HCT116 (cell line): ENCODE measurements at regions not wholly inside any gene's neighbourhood (a gene's known extent, or its start where the extent isn't known, plus 50 kb on each side); places are given as distances from the start of the nearest gene placed in this dataset.

Source experiments
- ATAC-seq: fragments of 200-7000 bp; cut with Tn5 transposase; 2 replicates; pipeline ENCODE4 v1.9.1; 2020; ENCODE audit warnings: mild to moderate bottlenecking, moderate library complexity
- BruUV-seq: library from RNA; stranded (reverse); fragments of 400-500 nt; replicated peaks from 2 replicates; lab custom pipeline; 2021; lab: Mats Ljungman, UMichigan
- CTCF ChIA-PET: fragments of 300-600 bp; sonication (Branson Sonifier 250); formaldehyde crosslinking; loops from one replicate; lab custom pipeline; 2021; ENCODE audit warnings: antibody characterized with exemption; lab: Charles Lee
- POLR2A ChIA-PET: fragments of 300-600, 350-600 bp; sonication (Branson Sonifier 250); formaldehyde crosslinking; loops from one replicate; lab custom pipeline; 2021; ENCODE audit warnings: antibody characterized with exemption; lab: Charles Lee
- RAD21 ChIA-PET, 2 experiments: fragments of 300-600 bp; sonication (Branson Sonifier 250); formaldehyde crosslinking; loops; one replicate each; lab custom pipeline; 2023; ENCODE audit warnings: low total read pairs in 2 of 2; ENCODE audit not compliant: uncharacterized antibody in 2 of 2, unreplicated experiment in 2 of 2, low non-redundant PET in 1 of 2; lab: Charles Lee
- DNase-seq: peaks from one replicate; pipeline ENCODE4 v3.0.0-alpha.2; 2010; ENCODE audit warnings: low read depth, low spot score
- H2AFZ ChIP-seq: fragments of 200-600 bp; shearing (Covaris generic), sonication (generic); 2 replicates; pipeline ENCODE4 v1.6.1; 2017; ENCODE audit warnings: low read depth, mixed run types, mixed read lengths, antibody characterized with exemption, low read length; ENCODE audit not compliant: poor library complexity, severe bottlenecking
- H3K27ac ChIP-seq: 2 replicates; pipeline ENCODE4 v1.5.1; 2012; ENCODE audit warnings: low read depth, low read length
- H3K27me3 ChIP-seq: fragments of 200-600 bp; sonication (generic); 2 replicates; pipeline ENCODE4 v1.6.1; 2016; ENCODE audit warnings: mixed run types, low read length, mixed read lengths; ENCODE audit not compliant: insufficient read depth
- H3K36me3 ChIP-seq, 2 experiments: fragments of 200-500 bp in 1 of 2; fragments of 200-600 bp in 1 of 2; sonication (Bioruptor generic) in 1 of 2; sonication (generic) in 1 of 2; 2 replicates each; pipeline versions ENCODE4 v1.5.1 to v1.6.1; 2014 to 2016; ENCODE audit warnings: low read length in 2 of 2, inconsistent platforms in 1 of 2, mixed read lengths in 1 of 2, mixed run types in 1 of 2; ENCODE audit not compliant: insufficient read depth in 2 of 2, control insufficient read depth in 1 of 2
- H3K4me1 ChIP-seq, 2 experiments: fragments of 200-600 bp in 1 of 2; sonication (generic) in 1 of 2; 2 replicates each; pipeline versions ENCODE4 v1.5.1 to v1.6.1; 2012 to 2017; ENCODE audit warnings: low read length in 2 of 2, inconsistent platforms in 1 of 2, mild to moderate bottlenecking in 1 of 2, mixed read lengths in 1 of 2, mixed run types in 1 of 2, moderate library complexity in 1 of 2; ENCODE audit not compliant: insufficient read depth in 2 of 2, control insufficient read depth in 1 of 2
- H3K4me2 ChIP-seq: fragments of 200-600 bp; sonication (generic); 2 replicates; pipeline ENCODE4 v1.6.1; 2017; ENCODE audit warnings: mixed run types, low read length, mixed read lengths
- H3K4me3 ChIP-seq, 2 experiments: fragments of 200-600 bp in 1 of 2; sonication (generic) in 1 of 2; replicated peaks in 1 of 2; 2 replicates each; pipeline ENCODE4 v1.5.1; 2011 to 2016; ENCODE audit warnings: low read length in 2 of 2, control low read depth in 1 of 2, low read depth in 1 of 2, mild to moderate bottlenecking in 1 of 2, mixed read lengths in 1 of 2, mixed run types in 1 of 2
- H3K79me2 ChIP-seq: fragments of 200-600 bp; sonication (generic); 2 replicates; pipeline ENCODE4 v1.6.1; 2017; ENCODE audit warnings: mild to moderate bottlenecking, mixed run types, low read length, moderate library complexity, mixed read lengths; ENCODE audit not compliant: insufficient read depth
- H3K9ac ChIP-seq: fragments of 200-600 bp; sonication (generic); 2 replicates; pipeline ENCODE4 v1.6.1; 2016; ENCODE audit warnings: low read length, mixed read lengths
- H3K9me2 ChIP-seq: fragments of 200-600 bp; sonication (generic), shearing (Covaris generic); 2 replicates; pipeline ENCODE4 v1.6.1; 2017; ENCODE audit warnings: mixed run types, mild to moderate bottlenecking, moderate library complexity; ENCODE audit not compliant: insufficient read depth
- H3K9me3 ChIP-seq, 2 experiments: fragments of 200-500 bp in 1 of 2; fragments of 200-600 bp in 1 of 2; sonication (Bioruptor generic) in 1 of 2; sonication (generic) in 1 of 2; 2 replicates each; pipeline ENCODE4 v1.6.1; 2014 to 2017; ENCODE audit warnings: low read length in 2 of 2, mixed read lengths in 2 of 2, inconsistent platforms in 1 of 2, low read depth in 1 of 2, mild to moderate bottlenecking in 1 of 2, mixed run types in 1 of 2, moderate library complexity in 1 of 2; ENCODE audit not compliant: control insufficient read depth in 1 of 2, insufficient read depth in 1 of 2
- H4K20me1 ChIP-seq: fragments of 200-600 bp; sonication (generic), shearing (Covaris generic); 2 replicates; pipeline ENCODE4 v1.6.1; 2017; ENCODE audit warnings: mixed run types, mild to moderate bottlenecking, moderate library complexity; ENCODE audit not compliant: insufficient read depth
- ELF1 ChIP-seq: IDR thresholded peaks from 2 replicates; pipeline ENCODE4 v1.6.1; 2012; ENCODE audit warnings: low read depth, borderline replicate concordance
- MAX ChIP-seq: IDR thresholded peaks from 2 replicates; pipeline ENCODE4 v1.6.1; 2012
- intact Hi-C: fragments of 100-400 bp; cut with micrococcal nuclease; formaldehyde crosslinking; loops from 2 replicates; pipeline ENCODE4 v1.10.0; 2022
- TF ChIP-seq, protein P1 (sequence below): IDR thresholded peaks from 2 replicates; pipeline ENCODE4 v1.6.1; 2012; ENCODE audit warnings: low read depth
- TF ChIP-seq, protein P2 (sequence below): IDR thresholded peaks from 2 replicates; pipeline ENCODE4 v1.6.1; 2011; ENCODE audit warnings: mild to moderate bottlenecking, low read length, moderate library complexity; ENCODE audit not compliant: insufficient replicate concordance; ENCODE audit errors: extremely low read depth
- TF ChIP-seq, protein P3 (sequence below), 3 experiments: fragments of 200-600 bp in 1 of 3; sonication (generic) in 1 of 3; IDR thresholded peaks in 2 of 3; conservative IDR thresholded peaks in 1 of 3; 2 replicates each; pipeline ENCODE4 v1.5.1; 2012 to 2017; ENCODE audit warnings: low read depth in 2 of 3, low read length in 2 of 3, antibody characterized with exemption in 1 of 3, borderline replicate concordance in 1 of 3, control low read depth in 1 of 3, mild to moderate bottlenecking in 1 of 3, mixed read lengths in 1 of 3, mixed run types in 1 of 3, moderate library complexity in 1 of 3; ENCODE audit not compliant: insufficient read depth in 1 of 3

DNA sequence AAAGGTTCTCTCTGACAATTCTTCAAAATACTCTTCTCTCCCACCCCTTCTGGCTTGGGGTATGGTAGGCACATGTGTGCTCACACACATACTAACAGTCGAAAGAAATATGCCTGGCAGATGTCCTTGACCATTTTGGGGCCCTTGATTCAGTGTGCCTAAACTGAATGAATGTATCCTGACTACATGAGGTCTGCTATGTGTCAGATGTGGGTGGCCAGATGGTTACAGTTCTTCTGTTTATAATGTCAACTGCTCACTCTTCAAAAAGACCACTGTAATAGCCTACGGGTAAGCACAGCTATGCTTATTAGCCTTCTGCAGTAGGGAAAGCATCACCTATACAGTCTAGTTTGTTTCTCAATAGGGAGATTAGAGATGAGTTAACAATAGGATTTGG, 63.7 kb upstream of the VEGFC start (continued):
- TF ChIP-seq, protein P1, sequence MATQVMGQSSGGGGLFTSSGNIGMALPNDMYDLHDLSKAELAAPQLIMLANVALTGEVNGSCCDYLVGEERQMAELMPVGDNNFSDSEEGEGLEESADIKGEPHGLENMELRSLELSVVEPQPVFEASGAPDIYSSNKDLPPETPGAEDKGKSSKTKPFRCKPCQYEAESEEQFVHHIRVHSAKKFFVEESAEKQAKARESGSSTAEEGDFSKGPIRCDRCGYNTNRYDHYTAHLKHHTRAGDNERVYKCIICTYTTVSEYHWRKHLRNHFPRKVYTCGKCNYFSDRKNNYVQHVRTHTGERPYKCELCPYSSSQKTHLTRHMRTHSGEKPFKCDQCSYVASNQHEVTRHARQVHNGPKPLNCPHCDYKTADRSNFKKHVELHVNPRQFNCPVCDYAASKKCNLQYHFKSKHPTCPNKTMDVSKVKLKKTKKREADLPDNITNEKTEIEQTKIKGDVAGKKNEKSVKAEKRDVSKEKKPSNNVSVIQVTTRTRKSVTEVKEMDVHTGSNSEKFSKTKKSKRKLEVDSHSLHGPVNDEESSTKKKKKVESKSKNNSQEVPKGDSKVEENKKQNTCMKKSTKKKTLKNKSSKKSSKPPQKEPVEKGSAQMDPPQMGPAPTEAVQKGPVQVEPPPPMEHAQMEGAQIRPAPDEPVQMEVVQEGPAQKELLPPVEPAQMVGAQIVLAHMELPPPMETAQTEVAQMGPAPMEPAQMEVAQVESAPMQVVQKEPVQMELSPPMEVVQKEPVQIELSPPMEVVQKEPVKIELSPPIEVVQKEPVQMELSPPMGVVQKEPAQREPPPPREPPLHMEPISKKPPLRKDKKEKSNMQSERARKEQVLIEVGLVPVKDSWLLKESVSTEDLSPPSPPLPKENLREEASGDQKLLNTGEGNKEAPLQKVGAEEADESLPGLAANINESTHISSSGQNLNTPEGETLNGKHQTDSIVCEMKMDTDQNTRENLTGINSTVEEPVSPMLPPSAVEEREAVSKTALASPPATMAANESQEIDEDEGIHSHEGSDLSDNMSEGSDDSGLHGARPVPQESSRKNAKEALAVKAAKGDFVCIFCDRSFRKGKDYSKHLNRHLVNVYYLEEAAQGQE = no peak
- TF ChIP-seq ELF1 = no peak
- TF ChIP-seq, protein P2, sequence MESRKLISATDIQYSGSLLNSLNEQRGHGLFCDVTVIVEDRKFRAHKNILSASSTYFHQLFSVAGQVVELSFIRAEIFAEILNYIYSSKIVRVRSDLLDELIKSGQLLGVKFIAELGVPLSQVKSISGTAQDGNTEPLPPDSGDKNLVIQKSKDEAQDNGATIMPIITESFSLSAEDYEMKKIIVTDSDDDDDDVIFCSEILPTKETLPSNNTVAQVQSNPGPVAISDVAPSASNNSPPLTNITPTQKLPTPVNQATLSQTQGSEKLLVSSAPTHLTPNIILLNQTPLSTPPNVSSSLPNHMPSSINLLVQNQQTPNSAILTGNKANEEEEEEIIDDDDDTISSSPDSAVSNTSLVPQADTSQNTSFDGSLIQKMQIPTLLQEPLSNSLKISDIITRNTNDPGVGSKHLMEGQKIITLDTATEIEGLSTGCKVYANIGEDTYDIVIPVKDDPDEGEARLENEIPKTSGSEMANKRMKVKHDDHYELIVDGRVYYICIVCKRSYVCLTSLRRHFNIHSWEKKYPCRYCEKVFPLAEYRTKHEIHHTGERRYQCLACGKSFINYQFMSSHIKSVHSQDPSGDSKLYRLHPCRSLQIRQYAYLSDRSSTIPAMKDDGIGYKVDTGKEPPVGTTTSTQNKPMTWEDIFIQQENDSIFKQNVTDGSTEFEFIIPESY = no peak
- TF ChIP-seq, protein P3, sequence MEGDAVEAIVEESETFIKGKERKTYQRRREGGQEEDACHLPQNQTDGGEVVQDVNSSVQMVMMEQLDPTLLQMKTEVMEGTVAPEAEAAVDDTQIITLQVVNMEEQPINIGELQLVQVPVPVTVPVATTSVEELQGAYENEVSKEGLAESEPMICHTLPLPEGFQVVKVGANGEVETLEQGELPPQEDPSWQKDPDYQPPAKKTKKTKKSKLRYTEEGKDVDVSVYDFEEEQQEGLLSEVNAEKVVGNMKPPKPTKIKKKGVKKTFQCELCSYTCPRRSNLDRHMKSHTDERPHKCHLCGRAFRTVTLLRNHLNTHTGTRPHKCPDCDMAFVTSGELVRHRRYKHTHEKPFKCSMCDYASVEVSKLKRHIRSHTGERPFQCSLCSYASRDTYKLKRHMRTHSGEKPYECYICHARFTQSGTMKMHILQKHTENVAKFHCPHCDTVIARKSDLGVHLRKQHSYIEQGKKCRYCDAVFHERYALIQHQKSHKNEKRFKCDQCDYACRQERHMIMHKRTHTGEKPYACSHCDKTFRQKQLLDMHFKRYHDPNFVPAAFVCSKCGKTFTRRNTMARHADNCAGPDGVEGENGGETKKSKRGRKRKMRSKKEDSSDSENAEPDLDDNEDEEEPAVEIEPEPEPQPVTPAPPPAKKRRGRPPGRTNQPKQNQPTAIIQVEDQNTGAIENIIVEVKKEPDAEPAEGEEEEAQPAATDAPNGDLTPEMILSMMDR (IDR thresholded peaks at IDR 0.05 in 2 of 3, conservative IDR thresholded peaks at IDR 0.05 in 1 of 3; ENCODE audit: borderline replicate concordance in 1 of 3, insufficient read depth in 1 of 3, low read depth in 2 of 3, low read length in 2 of 3) = no peak

DNA sequence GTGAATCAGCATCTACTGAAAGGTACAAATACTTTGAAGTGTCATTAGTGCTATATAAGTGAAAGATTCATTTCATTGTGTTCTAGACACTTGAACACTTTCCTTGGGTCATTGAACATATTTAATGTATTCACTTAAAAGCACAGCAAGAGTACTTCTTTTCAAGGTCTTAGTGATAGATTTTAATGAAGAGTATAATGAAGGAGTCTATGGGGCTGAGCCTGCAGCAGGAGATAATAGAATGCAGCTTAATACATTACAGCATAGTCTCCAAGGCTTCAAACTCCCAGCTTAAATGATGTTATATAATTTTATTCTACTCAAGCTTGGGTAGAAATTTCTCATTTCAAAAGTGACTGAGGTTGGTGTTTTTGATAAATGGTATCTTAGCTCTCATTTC, 66.1 kb upstream of the VEGFC start:
- no peaks in the 10 kb centered on the region for H3K9me2 ChIP-seq
- RAD21 ChIA-PET = no interaction called here
- no peak for TF ChIP-seq MAX
- TF ChIP-seq, protein P2 = no peak
- TF ChIP-seq, all 23 proteins: peak for 0
- Histone ChIP-seq H3K4me1 (no peaks in the 10 kb centered on the region), H3K27ac (no peak overlapping the region), H3K79me2 (no peaks in the 10 kb centered on the region), H3K4me2 (no peak overlapping the region), H3K36me3 (no peaks in the 10 kb centered on the region), H3K9ac (no peak overlapping the region), H3K9me3 (no peaks in the 10 kb centered on the region), H3K27me3 (no peaks in the 10 kb centered on the region), H4K20me1 (no peaks in the 10 kb centered on the region), H2AFZ (no peak overlapping the region), H3K4me3 (no peak overlapping the region)
- ChIA-PET POLR2A (no interaction called here), CTCF (no interaction called here)
- DNase-seq = no peak
- intact Hi-C loops = no loop called here
- no peak for ATAC-seq
- BruUV-seq = no TSS peak
